Left lung (tissue), 4 donors: ENCODE measurements at regions not wholly inside any gene's neighbourhood (a gene's known extent, or its start where the extent isn't known, plus 50 kb on each side); places are given as distances from the start of the nearest gene placed in this dataset.

Experiments used
- ATAC-seq: fragments of 200-7000 bp; cut with Tn5 transposase; one replicate; pipeline ENCODE4 v1.9.1; 2020; ENCODE audit warnings: moderate library complexity
- DNase-seq, 4 donors: peaks; one replicate each; pipeline ENCODE4 v3.0.0-alpha.2; 2013 to 2020
- H3K27ac ChIP-seq, 2 donors: fragments of 200-600 bp; sonication (generic) in 1 of 2; one replicate each; pipeline versions ENCODE4 v1.5.0 to v1.8.0; 2020 to 2021
- H3K27me3 ChIP-seq, 2 donors: fragments of 200-600 bp; sonication (generic) in 1 of 2; one replicate each; pipeline versions ENCODE4 v1.5.0 to v1.8.0; 2020 to 2021
- H3K36me3 ChIP-seq, 2 donors: fragments of 200-600 bp; sonication (generic) in 1 of 2; one replicate each; pipeline versions ENCODE4 v1.5.0 to v1.8.0; 2020 to 2021
- H3K4me1 ChIP-seq, 2 donors: fragments of 200-600 bp; one replicate each; pipeline ENCODE4 v1.8.0; 2021
- H3K4me3 ChIP-seq, 2 donors: fragments of 200-600 bp; sonication (generic) in 1 of 2; one replicate each; pipeline versions ENCODE4 v1.5.0 to v1.8.0; 2020 to 2021; ENCODE audit warnings: mild to moderate bottlenecking in 1 of 2
- H3K9me3 ChIP-seq, 2 donors: fragments of 200-600 bp; sonication (generic) in 1 of 2; one replicate each; pipeline versions ENCODE4 v1.5.0 to v1.8.0; 2020 to 2021
- intact Hi-C, 2 donors: fragments of 100-400 bp; cut with DNase I; formaldehyde crosslinking; loops; one replicate each; pipeline versions ENCODE4 v1.11.2 to v1.14.2; 2022
- TF ChIP-seq, protein P1 (sequence below), 2 donors: fragments of 200-600 bp; sonication (generic) in 1 of 2; IDR thresholded peaks; one replicate each; pipeline versions ENCODE4 v1.5.0 to v1.8.0; 2021; ENCODE audit warnings: antibody characterized with exemption in 2 of 2
- donor health status: DM: no; HTN: yes; CAD: no.
- donor health status: DM: no; HTN: no; CAD: no.

DNA sequence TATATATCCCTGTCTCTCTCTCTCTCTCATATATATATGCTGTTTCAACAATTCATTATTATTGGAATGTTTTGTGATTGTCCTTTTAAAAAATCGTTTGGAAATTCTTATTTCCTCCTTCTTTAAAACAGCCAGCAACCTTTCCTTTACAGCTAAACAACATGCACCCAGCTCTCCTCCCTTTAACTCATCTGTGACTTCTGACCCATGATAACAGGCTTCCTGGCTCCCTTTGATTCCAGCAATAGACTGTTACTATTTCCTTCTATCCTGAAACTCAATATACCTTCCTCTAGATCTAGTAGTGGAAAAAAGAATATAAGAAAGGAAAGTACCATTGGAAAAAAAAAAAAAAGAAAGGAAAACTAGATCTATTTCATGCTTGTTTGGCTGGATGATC, 254.7 kb upstream of the RGMB start:
- H3K9me3 ChIP-seq = no peaks in the 10 kb centered on the region
- no peaks in the 10 kb centered on the region for H3K27me3 ChIP-seq
- ATAC-seq (no peak), DNase-seq (no peak)
- H3K27ac ChIP-seq = no peak overlapping the region
- peaks cover 0 to 4% of the 10 kb centered on the region in 2 donors for H3K36me3 ChIP-seq
- H3K4me3 ChIP-seq = no peak overlapping the region
- intact Hi-C loops = no loop called here
- no peaks in the 10 kb centered on the region for H3K4me1 ChIP-seq
- TF ChIP-seq, protein P1, sequence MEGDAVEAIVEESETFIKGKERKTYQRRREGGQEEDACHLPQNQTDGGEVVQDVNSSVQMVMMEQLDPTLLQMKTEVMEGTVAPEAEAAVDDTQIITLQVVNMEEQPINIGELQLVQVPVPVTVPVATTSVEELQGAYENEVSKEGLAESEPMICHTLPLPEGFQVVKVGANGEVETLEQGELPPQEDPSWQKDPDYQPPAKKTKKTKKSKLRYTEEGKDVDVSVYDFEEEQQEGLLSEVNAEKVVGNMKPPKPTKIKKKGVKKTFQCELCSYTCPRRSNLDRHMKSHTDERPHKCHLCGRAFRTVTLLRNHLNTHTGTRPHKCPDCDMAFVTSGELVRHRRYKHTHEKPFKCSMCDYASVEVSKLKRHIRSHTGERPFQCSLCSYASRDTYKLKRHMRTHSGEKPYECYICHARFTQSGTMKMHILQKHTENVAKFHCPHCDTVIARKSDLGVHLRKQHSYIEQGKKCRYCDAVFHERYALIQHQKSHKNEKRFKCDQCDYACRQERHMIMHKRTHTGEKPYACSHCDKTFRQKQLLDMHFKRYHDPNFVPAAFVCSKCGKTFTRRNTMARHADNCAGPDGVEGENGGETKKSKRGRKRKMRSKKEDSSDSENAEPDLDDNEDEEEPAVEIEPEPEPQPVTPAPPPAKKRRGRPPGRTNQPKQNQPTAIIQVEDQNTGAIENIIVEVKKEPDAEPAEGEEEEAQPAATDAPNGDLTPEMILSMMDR (IDR thresholded peaks at IDR 0.05) = no peak

DNA sequence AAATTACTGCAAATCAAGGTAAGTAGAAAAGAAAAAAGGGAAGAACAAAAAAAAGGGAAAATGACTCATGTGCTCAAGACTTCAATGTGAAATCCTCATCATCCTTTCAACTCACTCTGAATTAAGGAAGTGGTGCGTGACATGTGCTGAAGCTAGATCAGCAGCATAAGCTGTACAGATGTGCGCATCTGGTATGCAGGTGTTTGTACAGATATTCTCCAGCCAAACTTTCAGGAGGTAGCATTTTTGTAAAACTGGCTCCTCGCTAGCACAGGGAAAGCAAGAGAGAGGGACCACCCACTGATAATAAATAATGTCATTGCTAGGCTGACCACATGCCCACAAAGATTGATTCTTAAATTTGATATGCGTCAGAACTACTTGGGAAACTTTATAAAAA, 253.9 kb upstream of the RGMB start:
- H3K27ac ChIP-seq = no peak overlapping the region
- ATAC-seq (no peak), DNase-seq (no peak)
- H3K4me1 ChIP-seq = no peaks in the 10 kb centered on the region
- no peaks in the 10 kb centered on the region for H3K9me3 ChIP-seq
- peaks cover 0 to 4% of the 10 kb centered on the region in 2 donors for H3K36me3 ChIP-seq
- H3K27me3 ChIP-seq = no peaks in the 10 kb centered on the region
- intact Hi-C loops = no loop called here
- TF ChIP-seq, protein P1 (IDR thresholded peaks at IDR 0.05) = no peak
- H3K4me3 ChIP-seq = no peak overlapping the region

DNA sequence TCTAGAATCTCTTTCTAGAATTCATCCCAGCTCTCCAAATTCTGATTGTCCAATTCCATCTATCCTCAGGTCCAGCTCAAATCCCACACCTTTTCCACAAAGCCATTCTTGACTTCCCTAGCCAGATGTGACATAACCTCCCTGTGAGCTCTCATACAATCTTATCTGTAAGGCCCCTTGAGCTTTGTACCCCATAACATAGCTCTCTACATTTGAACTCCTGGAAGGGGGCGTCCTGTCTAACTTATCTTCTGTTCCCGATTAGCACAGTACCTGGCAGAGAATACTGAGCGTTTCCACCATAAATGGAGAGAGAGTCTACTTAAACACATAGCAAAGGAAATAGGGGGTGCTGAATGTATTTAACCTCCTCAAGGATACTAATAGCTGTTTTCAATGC, 251.6 kb upstream of the RGMB start:
- H3K36me3 ChIP-seq = peaks cover 0 to 4% of the 10 kb centered on the region in 2 donors
- DNase-seq (no peak), ATAC-seq (no peak)
- H3K4me3 ChIP-seq = no peak overlapping the region
- TF ChIP-seq, protein P1 (IDR thresholded peaks at IDR 0.05) = no peak
- no peaks in the 10 kb centered on the region for H3K9me3 ChIP-seq
- no peak overlapping the region for H3K27ac ChIP-seq
- intact Hi-C loops = no loop called here
- no peaks in the 10 kb centered on the region for H3K4me1 ChIP-seq
- H3K27me3 ChIP-seq = no peaks in the 10 kb centered on the region

DNA sequence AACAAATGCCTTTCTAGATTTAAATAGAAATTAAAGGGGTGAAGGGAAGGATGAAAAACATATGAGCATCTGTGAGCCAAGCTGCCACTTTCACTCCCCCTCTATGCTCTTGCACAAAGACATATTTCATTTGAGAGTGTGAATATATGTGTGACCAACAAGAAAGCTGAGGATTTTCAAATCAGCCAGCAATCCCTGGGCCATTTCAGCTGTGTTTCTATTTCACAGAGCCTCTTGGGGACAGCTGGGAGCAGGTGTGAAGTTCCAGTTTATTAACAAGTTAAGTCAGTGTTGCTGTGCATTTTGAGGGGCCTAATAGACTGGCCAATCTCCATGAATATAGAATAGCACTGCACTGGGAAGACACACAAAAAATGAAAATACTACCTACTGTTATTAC, 248.7 kb upstream of the RGMB start:
- Histone ChIP-seq H3K27ac (no peak overlapping the region), H3K4me3 (no peak overlapping the region), H3K9me3 (no peaks in the 10 kb centered on the region), H3K27me3 (no peaks in the 10 kb centered on the region), H3K36me3 (peaks cover 0 to 4% of the 10 kb centered on the region in 2 donors), H3K4me1 (no peaks in the 10 kb centered on the region)
- ATAC-seq = no peak
- DNase-seq = no peak
- TF ChIP-seq, protein P1 (IDR thresholded peaks at IDR 0.05) = no peak
- intact Hi-C loops = no loop called here

DNA sequence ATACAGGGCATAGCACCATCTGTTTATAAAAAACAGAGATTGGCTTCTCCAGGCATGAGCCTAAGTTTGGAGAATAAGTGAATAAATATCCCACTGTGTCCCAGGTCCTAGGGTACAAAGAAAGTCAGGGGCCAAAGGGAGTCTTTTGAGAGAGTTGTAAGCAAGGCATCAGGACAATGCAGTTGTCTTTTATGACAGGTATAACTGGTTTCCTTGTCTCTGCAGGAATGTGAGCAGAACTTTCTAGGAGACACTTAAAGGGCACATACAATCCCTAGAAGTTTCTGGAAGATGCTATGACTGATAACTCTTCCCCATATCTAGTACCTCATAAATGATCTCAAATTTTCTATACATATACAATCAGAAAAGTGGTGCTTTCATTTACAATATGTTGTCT, 245.6 kb upstream of the RGMB start:
- no peak overlapping the region for H3K27ac ChIP-seq
- TF ChIP-seq, protein P1 (IDR thresholded peaks at IDR 0.05) = no peak
- no peaks in the 10 kb centered on the region for H3K36me3 ChIP-seq
- H3K27me3 ChIP-seq = no peaks in the 10 kb centered on the region
- no peak for DNase-seq
- H3K9me3 ChIP-seq = no peaks in the 10 kb centered on the region
- no peak for ATAC-seq
- no peak overlapping the region for H3K4me3 ChIP-seq
- intact Hi-C loops = no loop called here
- no peaks in the 10 kb centered on the region for H3K4me1 ChIP-seq
